Fibroblast of pulmonary artery (primary cell): ENCODE measurements at regions not wholly inside any gene's neighbourhood (a gene's known extent, or its start where the extent isn't known, plus 50 kb on each side); places are given as distances from the start of the nearest gene placed in this dataset.
A peak's percentile ranks its signal among the peaks of the same experiment; 100 is the strongest.

Experiments used
- DNase-seq: peaks from one replicate; pipeline ENCODE4 v3.0.0-alpha.2; 2010; ENCODE audit warnings: low read depth
- H3K4me3 ChIP-seq: replicated peaks from 2 replicates; pipeline ENCODE4 v1.5.1; 2011; ENCODE audit warnings: low read depth, mild to moderate bottlenecking, control low read depth, low read length, moderate library complexity
- CTCF ChIP-seq: IDR thresholded peaks from 2 replicates; pipeline ENCODE4 v1.5.1; 2011; ENCODE audit warnings: mild to moderate bottlenecking, control low read depth, low read length, inconsistent platforms; ENCODE audit errors: missing control alignments

DNA sequence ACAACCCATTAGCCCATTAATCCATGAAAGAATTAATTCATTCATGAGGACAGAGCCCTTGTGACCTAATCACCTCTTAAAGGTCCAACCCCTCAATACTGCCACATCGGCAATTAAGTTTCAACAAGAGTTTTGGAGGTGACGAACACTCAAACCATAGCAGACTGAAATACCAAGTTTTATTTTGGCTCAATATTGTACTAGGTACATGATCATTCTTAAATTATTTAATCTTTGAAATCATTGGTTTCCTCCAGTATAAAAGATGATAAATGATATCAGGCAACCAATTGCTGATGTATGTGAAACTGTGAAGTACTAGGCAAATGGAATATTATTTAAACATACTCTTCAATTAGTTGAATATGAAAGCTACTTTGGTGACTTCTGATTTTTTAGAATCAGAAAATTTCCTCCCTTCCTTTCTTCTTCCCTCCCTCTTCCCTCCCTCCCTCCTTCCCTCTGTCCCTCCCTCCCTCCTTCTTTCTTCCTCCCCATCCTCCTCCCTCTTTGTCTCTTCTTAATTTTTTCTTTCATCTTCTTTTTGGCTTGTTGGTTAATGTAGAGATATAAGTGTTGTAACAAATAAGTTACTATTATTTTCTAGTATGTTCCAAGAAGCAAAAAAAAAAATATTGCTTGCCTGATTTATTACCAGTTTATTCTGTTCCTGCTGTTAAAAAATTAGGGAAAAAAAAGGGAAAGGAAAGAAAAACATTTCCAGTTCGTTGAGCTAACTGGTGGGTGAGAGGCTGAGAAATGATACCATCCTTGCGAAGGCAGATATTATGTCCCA, 233.9 kb upstream of the ZNF217 start:
- no peak for TF ChIP-seq CTCF
- H3K4me3 ChIP-seq = peak overlapping the region; percentile 24

DNA sequence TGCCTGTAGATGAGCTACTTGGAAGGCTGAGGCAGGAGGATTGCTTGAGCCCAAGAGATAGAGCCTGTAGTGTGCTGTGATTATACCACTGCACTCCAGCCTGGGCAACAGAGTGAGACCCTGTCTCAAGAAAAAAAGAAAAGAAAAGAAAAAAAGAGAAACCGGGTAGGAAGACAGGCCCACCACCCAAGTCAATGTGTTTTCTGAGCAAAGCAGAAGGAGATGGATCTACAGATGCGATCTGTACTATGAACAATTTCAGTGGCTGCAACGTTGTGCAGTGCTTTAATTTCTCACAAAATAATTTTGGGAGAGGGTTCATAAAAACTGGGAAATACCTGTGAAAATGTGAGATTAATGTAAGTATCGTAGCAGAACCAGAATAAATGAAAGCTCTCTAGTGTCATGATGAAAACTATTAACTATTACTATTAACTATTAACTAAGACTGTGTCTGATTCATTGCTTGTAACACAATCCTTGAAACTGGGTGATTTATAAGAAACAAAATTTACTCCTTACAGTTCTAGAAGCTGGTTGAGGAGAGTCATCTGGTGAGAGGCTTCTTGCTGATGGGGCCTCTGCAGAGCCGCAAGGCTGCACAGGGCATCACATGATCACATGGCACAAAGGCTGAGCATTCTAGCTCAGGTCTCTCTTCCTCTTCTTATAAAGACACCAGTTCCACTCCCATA, 233.1 kb upstream of the ZNF217 start:
- TF ChIP-seq CTCF = no peak

More for the DNA sequence above, 233.9 kb upstream of the ZNF217 start:
- DNase-seq = no peak

DNA sequence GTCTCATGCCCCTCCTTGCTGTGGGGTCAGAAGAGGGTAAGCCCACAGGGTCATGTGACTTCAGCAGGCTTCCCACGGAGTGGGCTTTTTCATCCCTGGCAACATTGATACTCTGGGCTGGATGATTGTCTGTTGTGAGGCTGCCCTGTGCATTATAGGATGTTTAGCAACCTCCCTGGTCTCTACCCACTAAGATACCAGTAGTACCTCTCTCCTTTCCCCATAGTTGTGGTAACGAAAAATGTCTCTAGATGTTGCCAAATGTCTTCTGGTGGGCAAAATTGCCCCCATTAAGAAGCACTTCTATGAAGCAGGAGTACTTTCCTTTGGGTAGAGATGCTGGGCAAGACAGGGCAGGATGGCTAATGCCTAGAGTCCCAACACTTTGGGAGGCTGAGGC, 232.5 kb upstream of the ZNF217 start:
- no peak for TF ChIP-seq CTCF
- no peak for DNase-seq
- H3K4me3 ChIP-seq = no peak overlapping the region

More for the DNA sequence above, 233.1 kb upstream of the ZNF217 start:
- peak; percentile 9 for DNase-seq
- H3K4me3 ChIP-seq = no peak overlapping the region

DNA sequence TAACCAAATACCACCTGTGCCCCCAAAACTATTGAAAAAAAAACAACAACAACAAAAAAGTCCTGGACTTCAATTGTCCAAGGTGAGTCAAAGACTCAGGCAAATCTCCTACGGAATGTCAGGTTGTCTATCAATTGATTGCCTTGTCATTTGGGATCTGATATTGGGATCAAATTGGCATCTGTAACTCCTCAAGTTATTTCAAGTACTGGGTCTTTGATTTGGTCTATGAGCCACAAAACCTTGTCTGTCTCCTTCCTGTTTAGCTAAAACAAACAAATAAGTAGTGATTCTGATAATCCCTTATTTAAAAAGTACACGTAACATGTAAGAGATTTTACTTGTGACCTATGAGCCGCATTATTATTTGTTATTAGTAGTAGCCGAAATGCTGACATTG, 231.6 kb upstream of the ZNF217 start:
- DNase-seq = no peak
- TF ChIP-seq CTCF = no peak
- no peak overlapping the region for H3K4me3 ChIP-seq

- DNase-seq = no peak
- H3K4me3 ChIP-seq = no peak overlapping the region
- no peak for TF ChIP-seq CTCF
Measured at GRCh38 chr20:53824779-53825178, 231.1 kb upstream of the ZNF217 start.

DNA sequence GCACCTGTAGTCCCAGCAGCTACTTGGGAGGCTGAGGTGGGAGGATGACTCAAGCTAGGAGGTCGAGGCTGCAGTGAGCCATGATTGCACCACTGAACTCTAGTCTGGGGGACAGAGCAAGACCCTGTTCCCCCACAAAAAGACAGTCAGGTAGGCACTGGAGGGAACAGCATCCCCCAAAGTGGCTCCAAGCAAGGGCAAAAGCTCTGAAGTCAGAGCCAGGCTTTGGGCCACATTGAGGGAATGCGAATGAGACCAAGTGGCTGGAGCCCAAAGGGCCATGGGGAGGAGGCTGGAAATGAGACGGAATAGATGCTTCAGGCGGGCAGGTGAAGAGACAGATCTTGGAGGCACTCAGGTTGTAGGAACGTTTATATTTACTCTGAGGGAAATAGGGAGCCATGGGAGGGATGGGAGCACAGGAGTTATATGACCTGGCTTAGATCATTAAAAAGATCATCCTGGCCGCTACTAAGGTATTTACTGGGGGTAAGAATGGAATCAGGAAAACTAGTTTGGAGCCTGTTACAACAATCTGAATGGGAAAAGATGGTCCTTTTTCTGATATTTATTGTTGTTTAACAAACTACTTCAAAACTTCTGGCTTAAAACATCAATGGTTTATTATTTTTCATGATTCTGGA, 229.6 kb upstream of the ZNF217 start:
- no peak overlapping the region for H3K4me3 ChIP-seq
- TF ChIP-seq CTCF = no peak
- DNase-seq = no peak
